ENCODE measurements at regions not wholly inside any gene's neighbourhood (a gene's known extent, or its start where the extent isn't known, plus 50 kb on each side); places are given as distances from the start of the nearest gene placed in this dataset.
A peak's percentile ranks its signal among the peaks of the same experiment; 100 is the strongest.

- no peak for DNase-seq (ENCODE audit: extremely low read depth in 1 of 11, low read depth in 9 of 11, low spot score in 4 of 11)
Measured at GRCh38 chr2:129771418-129772189, 207.9 kb upstream of the RAB6C start.

DNA sequence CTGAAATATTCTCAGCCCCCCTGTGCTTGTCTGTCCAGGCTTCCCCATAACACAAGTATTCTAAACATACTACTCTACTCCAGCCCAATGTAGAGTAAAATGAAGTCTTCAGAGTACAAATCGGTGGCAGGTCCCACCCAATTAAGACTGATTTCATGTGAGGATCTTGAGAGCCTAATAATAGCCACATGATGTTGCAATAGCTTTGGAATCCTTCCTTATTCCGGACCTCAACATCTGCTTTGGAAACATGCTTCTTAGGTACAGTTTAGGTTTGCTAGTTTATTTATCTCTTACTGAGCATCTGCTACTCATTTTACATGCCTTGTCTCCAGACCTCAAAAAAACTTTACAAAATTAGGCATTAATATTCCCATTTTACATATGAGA lies 207.3 kb upstream of the RAB6C start:
- DNase-seq (ENCODE audit: extremely low read depth in 1 of 11, low read depth in 9 of 11, low spot score in 4 of 11): no peak

GRCh38 chr2:129775952-129776653 lies 203.4 kb upstream of the RAB6C start:
- no peak for DNase-seq (ENCODE audit: extremely low read depth in 1 of 11, low read depth in 9 of 11, low spot score in 4 of 11)

- DNase-seq (ENCODE audit: extremely low read depth in 1 of 11, low read depth in 9 of 11, low spot score in 4 of 11): no peak
Measured at GRCh38 chr2:129777146-129777545, 202.3 kb upstream of the RAB6C start.

- no peak for DNase-seq (ENCODE audit: extremely low read depth in 1 of 11, low read depth in 9 of 11, low spot score in 4 of 11)
Measured at GRCh38 chr2:129777762-129778583, 201.5 kb upstream of the RAB6C start.

GRCh38 chr2:129778584-129778877 lies 200.9 kb upstream of the RAB6C start:
- no peak for DNase-seq (ENCODE audit: extremely low read depth in 1 of 11, low read depth in 9 of 11, low spot score in 4 of 11)

DNA sequence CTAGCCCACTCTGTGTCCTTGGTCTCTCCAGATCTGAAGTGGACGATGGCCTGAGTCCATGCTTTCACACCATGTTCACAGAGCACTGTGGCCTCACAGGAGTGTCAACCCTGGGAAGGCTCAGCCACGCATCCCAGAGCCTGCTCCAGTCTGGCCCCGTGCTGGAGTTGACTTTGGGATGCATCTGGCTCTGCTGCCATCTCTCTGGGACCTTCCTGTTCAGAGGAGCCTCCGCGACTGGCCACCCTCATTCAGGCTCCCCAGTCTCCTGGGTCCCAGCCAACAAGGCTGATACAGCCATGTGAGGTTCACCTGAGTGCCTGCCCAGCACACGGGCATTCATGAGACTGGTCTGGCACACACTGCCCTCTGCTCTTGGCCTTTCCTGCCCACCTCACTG lies 199.7 kb upstream of the RAB6C start:
- DNase-seq (ENCODE audit: extremely low read depth in 1 of 11, low read depth in 9 of 11, low spot score in 4 of 11): no peak

GRCh38 chr2:129780316-129781270 lies 198.9 kb upstream of the RAB6C start:
- DNase-seq (ENCODE audit: extremely low read depth in 1 of 11, low read depth in 9 of 11, low spot score in 4 of 11): peak in 3 of 11 donors; percentile 59 to 65 (median 62)

GRCh38 chr2:129781749-129782632 lies 197.5 kb upstream of the RAB6C start:
- no peak for DNase-seq (ENCODE audit: extremely low read depth in 1 of 11, low read depth in 9 of 11, low spot score in 4 of 11)

GRCh38 chr2:129782633-129782990 lies 196.9 kb upstream of the RAB6C start:
- no peak for DNase-seq (ENCODE audit: extremely low read depth in 1 of 11, low read depth in 9 of 11, low spot score in 4 of 11)

DNA sequence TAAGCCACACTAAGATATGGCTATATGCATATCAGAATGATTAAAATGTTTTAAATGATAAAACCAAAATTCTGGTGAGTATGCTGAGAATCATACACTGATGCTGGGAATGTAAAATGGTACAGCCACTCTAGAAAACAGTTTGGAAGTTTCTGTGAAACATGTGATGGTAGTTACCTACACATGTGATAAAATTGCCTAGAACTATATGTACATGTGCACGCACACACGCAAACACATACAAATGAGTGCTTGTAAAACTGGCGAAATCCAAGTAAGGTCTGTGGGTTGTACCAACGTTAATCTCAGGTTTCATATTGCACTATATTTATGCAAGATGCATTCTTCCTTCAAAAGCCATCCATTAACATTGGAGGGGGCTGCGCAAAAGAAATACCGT lies 195.0 kb upstream of the RAB6C start:
- no peak for DNase-seq (ENCODE audit: extremely low read depth in 1 of 11, low read depth in 9 of 11, low spot score in 4 of 11)

DNA sequence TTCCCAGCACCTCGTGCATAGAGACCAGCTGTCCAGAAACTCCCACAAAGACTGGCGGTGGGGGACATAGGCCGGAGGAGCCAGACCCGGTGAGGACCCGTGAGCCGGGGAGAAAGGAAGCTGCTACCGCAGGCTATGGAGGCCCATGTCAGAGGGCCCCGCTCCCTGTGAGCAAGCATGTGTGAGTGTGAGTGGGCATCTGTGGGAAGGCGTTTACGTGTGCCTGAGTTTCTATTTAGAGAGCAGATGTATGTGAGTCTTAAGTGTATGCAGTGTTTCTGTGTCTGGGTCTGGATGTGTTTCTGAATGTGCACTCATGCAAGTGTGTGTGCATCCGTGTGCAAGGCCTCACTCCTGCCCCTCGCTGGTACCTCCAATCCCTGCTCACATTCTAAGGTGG lies 187.8 kb upstream of the RAB6C start:
- no peak for DNase-seq (ENCODE audit: extremely low read depth in 1 of 11, low read depth in 9 of 11, low spot score in 4 of 11)

- DNase-seq (ENCODE audit: extremely low read depth in 1 of 11, low read depth in 9 of 11, low spot score in 4 of 11): peak in 7 of 11 donors; percentile 41 to 57 (median 51)
Measured at GRCh38 chr2:129793431-129793902, 186.0 kb upstream of the RAB6C start.

- no peak for DNase-seq (ENCODE audit: extremely low read depth in 1 of 11, low read depth in 9 of 11, low spot score in 4 of 11)
Measured at GRCh38 chr2:129794116-129794515, 185.3 kb upstream of the RAB6C start.

GRCh38 chr2:129794540-129794939 lies 184.9 kb upstream of the RAB6C start:
- no peak for DNase-seq (ENCODE audit: extremely low read depth in 1 of 11, low read depth in 9 of 11, low spot score in 4 of 11)

- no peak for DNase-seq (ENCODE audit: extremely low read depth in 1 of 11, low read depth in 9 of 11, low spot score in 4 of 11)
Measured at GRCh38 chr2:129796225-129796624, 183.2 kb upstream of the RAB6C start.

DNA sequence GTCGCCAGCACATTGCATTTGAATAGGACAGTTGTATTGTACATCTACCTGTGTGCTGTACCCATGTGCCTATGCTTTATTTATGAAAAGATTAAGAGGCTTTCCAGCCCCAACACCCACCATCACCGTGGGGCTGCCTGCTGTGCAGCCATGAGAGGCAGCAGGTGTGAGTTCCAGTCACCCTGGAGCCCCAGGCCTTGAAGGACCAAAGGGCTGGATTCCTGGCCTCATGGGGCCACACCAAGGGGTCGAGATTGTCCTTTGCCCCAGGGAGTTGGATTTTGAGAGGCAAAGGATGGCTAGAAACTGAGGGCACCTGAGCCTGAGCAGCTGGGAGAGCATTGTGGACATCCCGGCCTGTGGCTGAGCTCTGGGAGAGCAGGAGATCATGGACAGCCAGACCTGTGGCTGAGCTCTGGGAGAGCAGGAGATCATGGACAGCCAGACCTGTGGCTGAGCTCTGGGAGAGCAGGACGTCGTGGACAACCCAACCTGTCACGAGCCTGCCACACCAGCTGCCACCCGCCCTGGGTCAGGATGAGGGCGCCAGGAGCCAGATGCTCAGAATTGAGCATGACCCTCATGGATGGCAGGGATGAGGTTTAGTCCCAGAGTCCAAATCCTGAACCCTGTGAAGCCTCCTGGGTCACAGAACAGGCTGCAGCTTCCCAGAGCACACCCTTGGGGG lies 182.5 kb upstream of the RAB6C start:
- DNase-seq (ENCODE audit: extremely low read depth in 1 of 11, low read depth in 9 of 11, low spot score in 4 of 11): no peak
